HuH-7 (cell line): ENCODE measurements at regions not wholly inside any gene's neighbourhood (a gene's known extent, or its start where the extent isn't known, plus 50 kb on each side); places are given as distances from the start of the nearest gene placed in this dataset.

Experiments
- DNase-seq: peaks from one replicate; pipeline ENCODE4 v3.0.0; 2011; ENCODE audit warnings: low spot score

DNA sequence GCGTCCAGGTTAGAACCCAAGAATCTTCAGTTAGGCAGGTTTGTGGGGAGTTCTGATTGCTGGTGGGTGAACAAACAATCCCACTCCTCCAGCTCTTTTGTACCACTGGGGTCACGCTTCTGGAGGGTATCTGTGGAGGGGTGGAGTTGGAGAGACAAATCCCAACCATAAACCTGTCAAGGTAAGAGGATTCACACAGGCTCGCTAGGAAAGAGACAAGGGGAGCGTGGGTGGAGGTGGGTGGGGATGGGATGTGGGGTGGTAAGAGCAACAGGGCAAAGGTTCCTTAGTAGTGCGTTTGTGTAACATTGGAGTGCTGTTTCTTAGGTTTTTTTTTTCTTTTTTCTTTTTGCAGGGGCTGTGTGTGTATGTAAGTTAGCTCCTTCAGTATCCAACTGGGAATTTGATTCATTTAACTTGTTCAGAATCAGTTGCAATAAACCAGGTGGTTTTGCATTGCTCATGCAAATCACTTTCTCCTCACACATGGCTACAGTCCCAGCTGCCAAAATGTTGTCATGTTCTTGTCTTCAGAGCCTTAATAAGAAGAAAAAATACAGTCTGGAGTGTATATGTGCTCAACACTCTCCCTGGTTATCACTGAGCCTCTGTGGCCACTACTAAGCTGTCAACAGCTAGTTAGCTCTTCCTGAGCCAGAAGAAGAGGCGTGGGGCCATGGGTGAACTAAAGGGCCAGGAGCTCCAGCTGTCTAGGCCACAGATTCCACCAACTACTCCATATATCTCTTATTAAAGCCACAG is 164.0 kb upstream of the RAD23B start:
- DNase-seq: no peak

DNA sequence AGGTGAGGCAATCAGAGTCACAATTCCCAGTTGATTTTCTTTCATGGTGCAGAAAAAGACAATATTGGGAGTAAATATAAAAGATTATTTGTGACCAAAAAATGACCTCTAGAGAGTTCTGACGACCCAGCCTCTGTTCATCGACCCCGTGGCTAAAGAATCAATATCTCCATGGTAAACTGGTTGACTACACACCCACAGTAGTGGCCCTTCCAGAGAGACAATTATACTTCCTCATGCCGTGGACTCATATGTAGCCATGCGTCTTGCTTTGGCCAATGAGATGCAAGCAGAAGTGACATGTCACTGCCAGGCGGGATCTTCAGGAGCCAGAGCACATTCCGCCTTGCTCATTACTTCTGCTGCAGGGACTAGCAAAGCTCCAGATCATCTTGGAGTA is 163.3 kb upstream of the RAD23B start:
- no peak for DNase-seq

DNA sequence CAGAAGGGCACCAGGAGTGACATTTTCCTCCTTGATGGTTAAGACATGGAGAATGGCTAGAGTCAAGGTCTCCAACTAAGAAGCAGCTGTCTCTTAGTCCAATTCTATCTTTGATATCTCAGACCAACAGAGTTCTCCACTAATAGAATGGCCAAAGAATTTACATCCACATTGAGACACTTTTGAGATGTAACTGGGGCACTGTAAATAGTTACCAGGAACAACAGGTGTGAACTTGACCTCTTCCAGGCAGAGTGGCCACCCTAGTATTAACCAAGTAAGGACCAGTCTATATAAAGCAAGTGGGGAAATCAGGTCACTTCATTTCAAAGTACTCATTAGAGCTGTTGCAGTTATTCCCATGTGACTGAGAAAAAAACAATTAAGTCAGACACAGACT is 159.7 kb upstream of the RAD23B start:
- DNase-seq: no peak

DNA sequence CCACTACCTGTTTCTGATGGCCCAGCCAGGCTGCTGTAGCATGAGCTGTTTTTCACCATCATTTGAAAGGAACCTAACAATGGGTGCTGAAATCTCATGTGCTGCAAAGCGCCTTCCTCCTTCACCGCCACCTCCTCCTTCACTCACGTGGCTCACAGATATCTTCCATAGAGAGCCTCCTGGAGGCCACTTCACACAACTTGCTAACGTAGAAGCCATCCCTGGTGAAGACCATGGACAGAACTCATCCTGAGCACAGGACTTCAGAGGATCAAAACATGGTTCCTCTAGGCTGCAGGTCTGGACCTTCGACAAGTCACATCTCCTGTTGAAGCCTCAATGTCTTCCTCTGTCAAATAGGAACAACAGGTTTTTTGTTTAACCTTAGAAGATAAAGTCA is 155.5 kb upstream of the RAD23B start:
- DNase-seq: no peak

DNA sequence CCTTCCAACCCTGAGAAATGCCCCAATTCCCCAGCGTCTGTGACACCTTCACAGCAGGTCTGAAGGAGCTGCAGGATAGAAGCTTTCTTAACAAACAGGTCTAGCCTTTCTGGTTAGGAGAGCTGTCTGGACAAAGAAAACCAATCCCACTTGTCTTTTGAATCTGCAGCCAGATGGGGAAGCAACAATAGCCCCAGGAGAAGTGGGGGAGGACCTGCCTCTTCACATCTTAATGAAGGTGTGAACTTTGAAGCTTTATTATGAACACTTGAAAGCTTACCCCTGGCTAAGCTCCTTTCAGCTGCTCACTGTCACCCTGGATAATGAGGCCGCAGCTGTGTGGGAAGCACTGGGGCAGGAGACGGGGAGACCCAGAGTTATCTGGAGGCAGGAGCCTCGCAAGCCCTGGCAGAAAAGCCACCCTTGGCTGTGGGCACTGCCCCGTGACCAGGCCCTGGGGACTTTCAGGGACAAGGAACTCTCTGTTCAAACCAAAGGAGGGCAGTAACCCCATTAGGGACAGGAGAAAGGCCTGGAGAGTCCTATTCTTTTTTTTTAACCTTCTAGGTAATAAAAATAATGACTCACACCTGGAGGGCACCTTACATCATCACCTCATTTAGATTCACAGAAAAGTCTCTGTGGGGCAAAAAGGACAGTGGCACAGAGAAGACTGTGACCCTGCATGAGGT is 151.8 kb upstream of the RAD23B start:
- DNase-seq: no peak

DNA sequence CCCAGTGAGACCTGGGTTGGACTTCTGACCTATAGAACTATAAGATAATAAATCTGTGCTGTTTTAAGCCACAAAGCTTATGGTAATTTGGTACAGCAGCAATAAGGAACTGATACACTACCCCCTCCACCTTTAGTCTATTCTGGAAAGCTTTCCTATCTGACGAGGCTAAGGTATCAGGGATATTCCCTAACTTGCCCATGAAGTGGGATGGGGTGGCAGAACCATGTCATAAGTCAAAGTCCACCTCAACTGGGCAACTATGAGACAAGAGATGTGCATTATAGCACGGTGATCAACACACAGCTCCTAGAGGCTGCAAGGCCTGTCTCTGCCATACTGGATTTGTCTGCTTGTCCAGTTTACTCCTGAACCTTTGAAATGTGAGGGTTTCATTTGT is 146.8 kb upstream of the RAD23B start:
- DNase-seq: no peak

DNA sequence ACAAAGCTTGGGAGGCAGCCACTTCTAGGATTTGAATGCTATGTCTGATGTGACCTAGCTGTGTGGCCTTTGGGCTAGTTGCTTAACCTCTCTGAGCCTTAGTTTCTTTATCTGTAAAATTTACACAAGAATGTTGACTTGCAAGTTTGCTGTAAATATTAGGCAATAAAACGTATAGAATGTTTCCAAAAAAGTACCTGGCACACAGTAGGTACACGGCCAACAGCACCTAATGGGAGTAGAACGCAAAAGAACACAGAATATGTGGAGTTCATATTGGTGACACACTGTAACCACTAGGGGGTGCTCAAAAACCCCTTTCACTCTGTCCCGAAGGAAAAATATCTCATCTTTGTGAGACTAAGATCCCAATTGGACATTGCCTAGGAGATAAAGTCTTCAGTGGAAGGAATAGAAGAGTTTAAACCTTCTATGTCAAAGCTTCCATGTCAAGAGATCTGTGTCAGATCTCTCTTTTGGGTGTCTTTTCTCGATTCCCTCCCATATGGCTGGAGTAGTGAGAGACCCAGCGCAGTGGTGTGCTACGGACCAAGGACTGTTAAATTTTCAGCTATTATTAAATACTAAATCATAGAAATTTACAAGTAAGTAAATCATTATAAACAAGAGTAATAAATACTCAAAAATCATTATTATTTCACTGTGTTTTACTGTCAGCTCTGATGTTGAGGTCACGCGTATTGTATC is 145.4 kb upstream of the RAD23B start:
- peak; percentile 28 for DNase-seq

DNA sequence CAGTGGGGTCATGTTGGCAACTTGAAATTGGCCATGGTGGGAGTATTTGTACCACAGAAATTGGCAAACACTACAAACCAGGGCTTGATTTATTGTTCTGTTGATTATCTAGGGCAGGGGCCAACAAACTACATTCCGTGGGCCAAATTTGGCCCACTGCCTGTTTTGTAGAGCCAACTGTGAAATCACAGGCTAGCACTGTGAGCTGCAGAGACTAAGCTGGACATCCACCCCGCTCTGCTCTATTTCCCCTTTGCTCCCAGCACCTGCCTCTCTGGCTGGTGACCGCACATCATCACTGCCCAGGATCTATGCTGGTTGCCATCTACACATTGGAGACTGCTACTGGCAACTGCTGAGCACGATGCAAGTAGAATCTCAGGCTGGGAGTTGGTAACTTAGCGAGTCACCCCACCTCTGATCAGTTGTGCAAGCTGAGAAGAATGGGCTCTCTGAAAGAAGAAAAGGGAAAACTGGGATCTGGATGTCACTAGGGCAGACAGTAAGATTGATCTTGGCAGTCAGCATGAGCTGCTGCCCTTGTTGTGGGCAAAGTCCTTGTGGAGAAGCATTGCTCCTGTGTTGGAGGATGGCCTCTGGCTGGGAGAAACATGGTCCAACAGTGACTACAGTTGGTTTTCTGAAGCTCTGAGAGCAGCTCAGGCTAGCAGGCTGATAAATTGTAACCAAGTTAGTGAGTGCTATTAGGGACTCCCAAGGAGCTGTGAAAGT is 144.7 kb upstream of the RAD23B start:
- no peak for DNase-seq

DNA sequence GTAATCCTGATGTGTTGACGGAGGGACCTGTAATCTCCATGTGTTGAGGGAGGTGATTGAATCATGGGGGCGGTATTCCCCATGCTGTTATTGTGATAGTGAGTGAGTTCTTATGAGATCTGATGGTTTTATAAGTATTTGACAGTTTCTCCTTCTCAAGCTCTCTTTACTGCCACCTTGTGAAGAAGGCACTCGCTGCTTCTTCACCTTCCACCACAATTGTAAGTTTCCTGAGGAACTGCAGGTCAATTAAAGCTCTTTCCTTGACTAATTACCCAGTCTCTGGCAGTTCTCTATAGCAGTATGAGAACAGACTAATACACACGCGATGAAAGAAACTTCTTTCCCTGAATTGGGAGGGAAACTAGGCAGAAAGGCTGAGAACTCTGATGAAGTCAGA is 141.1 kb upstream of the RAD23B start:
- no peak for DNase-seq

DNA sequence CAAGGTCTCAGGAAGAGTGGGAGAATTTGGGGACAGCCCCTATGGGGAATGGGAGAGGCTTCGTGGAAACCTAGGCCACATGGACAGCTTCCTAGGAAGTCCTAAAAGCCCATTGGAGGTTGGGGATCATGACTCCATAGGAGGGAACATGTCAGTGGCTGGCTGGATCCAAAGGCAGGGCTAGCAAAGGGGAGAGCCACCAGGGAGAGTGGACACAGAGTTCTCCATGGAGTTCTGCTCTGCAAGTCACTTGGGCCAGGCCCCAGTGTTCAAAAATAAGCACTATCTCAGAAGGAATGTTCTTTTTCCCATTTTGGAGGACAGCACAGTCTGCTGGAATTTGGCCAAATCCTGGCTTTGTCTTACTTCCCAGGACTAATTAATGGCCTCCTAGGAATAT is 140.6 kb upstream of the RAD23B start:
- no peak for DNase-seq

DNA sequence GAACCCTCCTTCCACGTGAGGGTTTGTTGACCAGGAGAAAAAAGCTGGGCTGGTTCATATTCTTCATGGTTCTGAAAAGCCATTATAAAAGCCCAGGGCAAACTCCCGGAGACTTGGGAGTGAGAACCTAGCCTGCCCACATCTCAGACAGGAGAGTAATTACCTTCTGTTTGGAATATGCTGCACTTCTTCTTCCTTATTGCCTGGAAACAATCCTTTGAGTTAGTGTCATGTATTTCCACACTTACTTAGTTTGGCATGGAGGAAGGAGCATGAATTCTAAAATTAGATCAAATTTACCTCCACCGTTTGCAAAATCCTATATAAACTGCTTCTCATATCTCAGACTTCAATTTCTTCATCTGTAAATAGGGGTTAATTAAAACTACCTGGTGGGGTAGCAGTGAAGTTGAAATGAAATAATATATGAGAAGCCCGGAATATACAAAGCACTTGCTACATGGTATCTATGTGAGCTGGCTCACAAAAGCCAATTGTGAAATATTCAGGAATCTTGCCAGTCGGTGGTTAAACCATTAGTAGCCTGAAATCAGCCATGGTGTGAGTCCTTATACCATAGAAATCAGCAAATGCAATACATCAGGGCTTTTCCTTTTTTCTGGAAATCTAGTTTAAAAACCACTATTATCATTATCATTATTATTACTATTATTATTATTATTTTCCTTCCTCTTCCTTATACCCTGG is 140.0 kb upstream of the RAD23B start:
- no peak for DNase-seq

DNA sequence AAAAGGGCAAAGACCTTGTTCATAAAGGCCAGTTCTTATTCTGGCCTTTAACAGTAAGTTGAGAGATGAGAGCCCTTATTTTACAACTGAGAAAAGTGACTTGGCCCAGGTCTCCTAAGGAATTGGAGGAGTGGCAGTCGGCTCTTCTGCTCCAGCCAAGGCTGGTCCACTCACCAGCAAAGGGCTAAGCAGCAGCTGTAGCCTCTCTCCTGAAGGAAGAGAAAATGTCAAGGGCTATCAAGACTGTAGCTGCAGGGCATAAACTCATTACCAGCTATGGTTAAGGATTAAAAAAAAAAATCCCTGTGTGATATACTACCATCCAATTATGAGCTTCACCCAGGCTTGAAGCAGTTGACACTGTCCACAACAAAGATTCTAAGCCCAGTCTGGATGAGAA is 138.6 kb upstream of the RAD23B start:
- DNase-seq: no peak

DNA sequence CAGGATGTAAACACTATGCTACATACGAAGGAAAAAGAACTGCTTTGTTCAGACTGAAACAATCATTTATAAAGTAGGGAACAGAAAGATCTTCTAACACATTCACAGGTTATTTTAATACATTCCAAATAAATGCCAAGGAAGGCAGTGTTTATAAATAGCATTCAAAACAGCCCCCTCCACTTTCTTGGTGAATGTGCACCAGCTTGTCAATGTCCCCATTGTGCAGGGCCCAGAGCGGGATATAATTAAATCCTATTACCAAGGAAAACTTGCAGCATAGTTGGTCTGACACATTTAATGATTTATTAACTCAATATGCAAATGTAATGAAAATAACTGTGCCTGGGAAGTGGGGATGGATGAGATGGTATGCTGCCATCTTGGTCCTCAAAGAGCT is 135.9 kb upstream of the RAD23B start:
- no peak for DNase-seq

DNA sequence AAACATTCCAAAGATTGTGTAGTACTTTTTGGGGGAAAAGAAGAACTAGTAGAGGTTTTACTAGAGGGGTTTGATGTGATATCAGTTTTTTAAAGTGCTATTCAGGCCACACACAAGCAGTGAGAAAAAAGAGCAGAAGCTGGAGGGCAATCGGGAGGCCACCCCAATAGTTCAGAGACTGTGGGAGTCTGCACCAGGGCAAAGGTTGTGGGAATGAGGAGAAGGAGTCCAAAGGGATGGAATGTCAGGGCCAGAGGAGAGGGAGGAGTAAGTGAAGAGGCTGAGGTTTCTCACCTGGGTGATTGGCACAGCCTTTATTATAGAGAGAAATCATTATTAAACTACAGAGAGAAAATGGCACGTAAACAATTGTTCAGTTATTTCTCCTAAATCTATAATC is 134.9 kb upstream of the RAD23B start:
- DNase-seq: no peak

DNA sequence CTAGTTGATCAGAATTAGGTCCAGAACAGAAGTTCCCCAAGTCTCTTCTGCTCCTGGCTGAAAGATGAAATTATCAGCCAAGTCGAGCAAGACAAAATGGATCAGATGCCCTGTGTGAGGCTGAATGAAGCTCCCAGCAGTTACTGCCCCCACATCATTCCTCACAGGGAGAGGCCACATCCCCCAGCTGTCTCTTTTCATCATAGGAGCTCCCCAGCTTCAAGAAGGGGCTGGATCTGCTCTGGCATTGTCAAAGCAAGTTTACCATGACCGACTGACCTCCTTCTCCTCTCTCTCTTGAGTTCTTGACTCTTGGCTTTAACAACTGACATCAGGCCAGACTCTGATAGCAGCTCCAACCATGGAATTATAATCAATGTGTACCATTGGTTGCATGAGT is 133.3 kb upstream of the RAD23B start:
- no peak for DNase-seq

DNA sequence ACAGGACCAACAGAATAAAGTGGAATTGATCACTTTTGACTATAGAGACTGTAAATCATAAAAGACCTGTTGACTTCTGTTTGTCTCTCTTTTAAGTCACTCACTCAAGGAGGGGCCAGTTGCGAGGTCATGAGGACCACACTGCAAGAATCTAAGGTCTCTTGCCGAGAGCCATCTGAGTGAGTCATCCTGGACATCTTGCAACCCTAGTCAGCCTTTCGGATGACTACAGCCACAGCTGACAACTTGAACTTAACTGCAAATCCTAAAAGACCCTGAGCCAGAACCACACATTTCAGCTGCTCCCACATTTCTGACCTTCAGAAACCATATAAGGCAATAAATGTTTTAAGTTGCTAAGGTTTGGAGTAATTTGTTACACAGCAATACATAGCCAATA is 129.7 kb upstream of the RAD23B start:
- no peak for DNase-seq

DNA sequence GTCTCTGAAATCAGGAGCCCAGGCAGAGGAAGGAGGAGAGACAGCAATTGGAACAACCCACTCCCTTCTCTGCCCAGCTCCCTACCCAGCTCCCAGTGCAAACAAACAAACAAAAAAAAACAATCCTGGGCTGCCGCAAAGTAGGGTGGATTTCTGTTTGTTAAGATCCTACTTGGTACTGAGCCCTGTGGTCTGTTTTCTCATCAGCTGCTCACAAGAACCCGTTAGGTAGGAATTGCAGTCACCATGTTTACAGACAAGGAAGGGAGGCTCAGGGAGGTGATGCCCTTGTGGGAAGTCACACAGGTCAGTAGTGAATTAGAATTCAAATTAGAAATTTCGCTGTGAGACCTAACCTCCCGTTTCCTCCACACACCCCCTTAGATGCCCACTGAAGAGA is 128.8 kb upstream of the RAD23B start:
- no peak for DNase-seq

DNA sequence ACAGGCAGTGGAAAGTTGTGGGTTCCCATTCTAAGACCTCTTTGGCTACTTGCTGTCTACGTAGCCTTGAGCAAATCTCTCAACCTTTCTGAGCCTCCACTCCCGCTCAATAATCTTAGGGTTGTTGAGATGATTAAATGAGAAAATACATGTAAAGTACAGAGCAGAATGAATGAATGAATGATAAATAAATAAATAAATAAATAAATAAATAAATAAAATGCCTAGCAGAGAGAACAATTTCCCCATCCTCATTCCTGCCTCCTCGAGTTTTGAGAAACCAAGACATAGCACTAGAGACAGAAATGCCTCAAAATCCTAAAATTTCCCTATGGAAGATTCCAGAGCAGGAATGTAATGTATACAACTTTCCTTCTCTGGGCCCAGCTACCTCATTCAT is 128.3 kb upstream of the RAD23B start:
- DNase-seq: no peak

DNA sequence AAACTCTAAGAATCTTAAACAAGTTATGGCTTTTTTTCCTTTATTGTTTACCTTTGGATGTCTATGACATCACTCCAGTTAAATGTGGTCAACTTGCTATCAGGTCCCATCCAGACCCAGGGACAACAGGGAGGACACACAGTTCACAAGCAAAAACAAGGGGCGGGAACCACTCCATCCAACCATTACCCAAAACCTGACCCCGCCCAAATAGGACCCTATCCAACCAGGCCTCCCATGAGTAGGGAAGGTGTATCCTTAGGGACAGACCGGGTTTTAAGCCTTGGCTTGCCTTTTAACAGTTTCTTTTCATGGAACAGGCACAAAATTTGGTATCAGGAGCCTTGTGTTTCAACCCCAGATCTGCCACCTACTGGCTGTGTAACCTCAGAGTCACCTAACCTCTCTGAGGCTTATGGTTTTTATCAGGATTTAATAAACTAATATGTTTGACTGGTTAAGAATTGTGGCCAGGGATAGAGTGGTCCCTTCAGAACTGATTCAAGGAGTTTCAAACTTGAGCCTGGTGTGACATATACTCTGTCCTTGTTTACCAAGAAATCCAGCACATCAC is 127.7 kb upstream of the RAD23B start:
- no peak for DNase-seq

DNA sequence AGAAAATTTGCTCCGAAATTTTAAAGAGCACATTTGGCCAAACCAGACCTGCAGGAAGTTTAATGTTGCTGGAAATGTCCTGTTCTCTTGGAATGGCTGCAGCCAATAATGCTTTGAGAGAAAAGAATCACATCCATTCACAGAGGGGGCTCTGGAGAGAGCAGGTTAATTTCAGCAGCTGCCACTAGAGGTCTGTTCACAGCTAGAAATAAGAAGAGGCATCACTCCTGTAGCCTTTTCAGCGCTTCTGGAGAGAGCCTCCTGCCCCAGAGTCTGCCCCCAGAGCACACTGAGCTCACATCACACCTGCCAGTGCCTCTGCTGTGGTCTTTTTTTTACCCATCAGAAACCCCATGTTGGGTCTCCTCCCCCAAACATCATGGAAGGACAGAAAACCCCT is 124.8 kb upstream of the RAD23B start:
- DNase-seq: peak; percentile 34

DNA sequence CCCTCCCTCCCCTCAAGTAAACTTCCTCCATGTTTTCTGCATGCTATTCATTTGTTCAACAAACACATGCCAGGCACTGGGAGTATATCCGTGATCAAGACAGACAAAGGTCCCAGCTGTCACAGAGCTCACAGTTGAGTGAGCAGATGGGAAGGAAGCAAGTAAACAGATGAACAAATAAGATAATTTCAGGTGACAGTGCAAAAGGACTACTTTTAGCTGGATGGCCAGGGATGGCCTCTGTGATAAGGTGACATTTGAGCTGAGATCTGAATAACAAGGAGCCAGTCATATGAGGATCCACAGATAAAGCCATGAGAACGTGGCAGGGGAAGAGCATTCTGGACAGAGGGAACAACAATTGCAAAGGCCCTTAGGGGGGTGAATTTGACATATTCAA is 121.7 kb upstream of the RAD23B start:
- no peak for DNase-seq

DNA sequence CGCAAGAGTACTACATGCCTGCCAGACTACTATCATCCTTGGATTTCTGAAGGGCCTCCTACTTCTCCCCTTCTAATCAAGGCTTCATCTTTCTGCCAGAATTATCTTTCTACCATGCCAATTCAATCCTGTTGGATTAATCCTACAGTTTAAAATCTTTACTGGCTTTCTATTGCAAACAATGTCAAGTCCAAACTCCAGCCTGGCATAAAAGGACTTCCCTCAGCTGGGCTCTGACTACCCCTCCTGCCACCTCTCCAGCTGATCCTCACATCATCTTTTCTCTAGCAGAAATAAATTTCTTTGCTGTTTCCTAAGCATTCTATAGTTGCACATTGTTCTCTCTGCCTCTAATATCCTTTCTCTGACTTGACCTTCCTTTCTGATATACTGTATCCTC is 119.7 kb upstream of the RAD23B start:
- DNase-seq: no peak
